ENCODE measurements at regions not wholly inside any gene's neighbourhood (a gene's known extent, or its start where the extent isn't known, plus 50 kb on each side); places are given as distances from the start of the nearest gene placed in this dataset.
"Not testable (repeated sequence)": the region's sequence is repeated elsewhere in the genome, so short reads cannot be mapped to it uniquely, and the experiment has no call there.

DNA sequence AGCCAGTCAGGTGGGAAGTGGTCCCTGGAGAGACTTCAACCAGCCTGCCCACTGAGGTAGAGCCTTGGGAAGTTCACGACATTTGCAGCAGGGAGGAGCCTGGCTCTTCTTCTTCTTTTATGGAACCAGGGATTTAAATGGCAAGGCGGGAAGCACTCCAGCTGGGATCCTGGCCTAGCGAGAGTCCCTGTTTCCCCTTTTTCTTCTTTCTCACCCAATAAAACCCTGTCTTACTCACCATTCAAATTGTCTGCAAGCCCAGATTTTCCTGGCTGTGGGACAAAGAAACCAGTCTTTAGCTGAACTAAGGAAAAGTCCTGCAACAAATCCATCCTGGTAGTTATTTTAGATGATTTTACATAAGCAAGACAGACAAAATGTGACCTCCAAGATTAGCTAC, 503.7 kb downstream of the CDH10 start:
- Mint-ChIP-seq H3K9me3 (peaks cover 14 to 51% (median 20%) of the 10 kb centered on the region in 6 donors), H3K4me1 (no peaks in the 10 kb centered on the region), H3K4me3 (no peak overlapping the region), H3K36me3 (no peaks in the 10 kb centered on the region), H3K27ac (no peak overlapping the region), H3K27me3 (ENCODE audit: low read depth in 3 of 3) (peaks cover 0 to 3% (median 0%) of the 10 kb centered on the region in 3 donors)
- DNase-seq = no peak

DNA sequence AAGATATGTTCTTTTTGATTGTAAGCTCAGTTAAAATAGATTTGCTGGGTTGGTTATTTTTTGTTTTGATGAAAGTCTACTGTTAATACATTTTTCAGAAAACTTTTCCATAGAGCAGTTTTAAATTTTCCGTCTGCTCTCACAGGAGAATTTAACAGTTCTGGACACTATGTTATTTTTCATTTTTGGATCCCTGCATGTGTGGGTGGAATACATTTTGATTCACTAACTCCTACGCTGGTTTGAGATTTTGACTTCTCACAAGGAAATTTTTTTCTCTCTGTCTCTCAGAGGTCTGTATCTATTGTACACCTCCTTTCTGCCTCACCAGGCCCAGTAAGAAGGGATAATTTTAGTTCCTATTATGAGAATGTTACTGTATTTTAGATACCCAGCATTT, 502.4 kb downstream of the CDH10 start:
- Mint-ChIP-seq H3K27ac (no peak overlapping the region), H3K36me3 (no peaks in the 10 kb centered on the region), H3K4me3 (no peak overlapping the region), H3K9me3 (peaks cover 10 to 57% (median 17%) of the 10 kb centered on the region in 6 donors), H3K4me1 (no peaks in the 10 kb centered on the region), H3K27me3 (ENCODE audit: low read depth in 3 of 3) (peaks cover 0 to 1% (median 0%) of the 10 kb centered on the region in 3 donors)
- DNase-seq = no peak

- DNase-seq = no peak
- peaks cover 4 to 46% (median 13%) of the 10 kb centered on the region in 6 donors for H3K9me3 Mint-ChIP-seq
- H3K4me3 Mint-ChIP-seq = no peak overlapping the region
- no peaks in the 10 kb centered on the region for H3K4me1 Mint-ChIP-seq
- H3K36me3 Mint-ChIP-seq = no peaks in the 10 kb centered on the region
- peaks cover 0 to 1% (median 0%) of the 10 kb centered on the region in 3 donors for H3K27me3 Mint-ChIP-seq (ENCODE audit: low read depth in 3 of 3)
- H3K27ac Mint-ChIP-seq = no peak overlapping the region
Measured at GRCh38 chr5:24145806-24146205, 499.0 kb downstream of the CDH10 start.

DNA sequence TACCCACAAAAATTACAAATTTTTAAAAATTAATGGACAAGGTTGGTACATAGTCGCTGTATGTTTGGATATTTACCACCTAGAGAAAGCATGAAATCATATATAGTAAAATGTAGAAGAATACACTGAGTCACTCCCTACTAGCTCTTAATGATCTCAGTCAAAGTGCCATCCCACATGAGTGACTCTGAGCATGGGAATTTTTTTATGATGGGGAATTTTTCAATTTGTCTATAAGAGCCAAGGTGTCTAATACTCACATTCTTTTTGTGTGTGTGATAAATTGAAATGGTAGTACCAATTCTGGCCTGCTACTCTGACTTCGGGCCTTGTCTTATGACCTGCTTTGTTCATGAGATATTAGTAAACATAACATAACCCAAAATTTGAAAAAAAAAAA, 483.2 kb downstream of the CDH10 start:
- no peaks in the 10 kb centered on the region for H3K4me1 Mint-ChIP-seq
- peaks cover 10 to 58% (median 36%) of the 10 kb centered on the region in 6 donors for H3K9me3 Mint-ChIP-seq
- H3K4me3 Mint-ChIP-seq = no peak overlapping the region
- H3K27ac Mint-ChIP-seq = no peak overlapping the region
- no peak for DNase-seq
- H3K36me3 Mint-ChIP-seq = no peaks in the 10 kb centered on the region
- H3K27me3 Mint-ChIP-seq (ENCODE audit: low read depth in 3 of 3) = peaks cover 0 to 1% (median 0%) of the 10 kb centered on the region in 3 donors

- H3K27ac Mint-ChIP-seq = no peak overlapping the region
- no peak overlapping the region for H3K4me3 Mint-ChIP-seq
- H3K27me3 Mint-ChIP-seq (ENCODE audit: low read depth in 3 of 3) = peaks cover 0 to 1% (median 0%) of the 10 kb centered on the region in 3 donors
- H3K9me3 Mint-ChIP-seq = peaks cover 14 to 58% (median 37%) of the 10 kb centered on the region in 6 donors
- H3K36me3 Mint-ChIP-seq = no peaks in the 10 kb centered on the region
- H3K4me1 Mint-ChIP-seq = no peaks in the 10 kb centered on the region
- DNase-seq = no peak
Measured at GRCh38 chr5:24162343-24162742, 482.4 kb downstream of the CDH10 start.

GRCh38 chr5:24163091-24163490, 481.7 kb downstream of the CDH10 start:
- peaks cover 14 to 58% (median 39%) of the 10 kb centered on the region in 6 donors for H3K9me3 Mint-ChIP-seq
- no peaks in the 10 kb centered on the region for H3K4me1 Mint-ChIP-seq
- DNase-seq = no peak
- H3K27me3 Mint-ChIP-seq (ENCODE audit: low read depth in 3 of 3) = peaks cover 0 to 1% (median 0%) of the 10 kb centered on the region in 3 donors
- no peak overlapping the region for H3K4me3 Mint-ChIP-seq
- H3K27ac Mint-ChIP-seq = no peak overlapping the region
- H3K36me3 Mint-ChIP-seq = no peaks in the 10 kb centered on the region

DNA sequence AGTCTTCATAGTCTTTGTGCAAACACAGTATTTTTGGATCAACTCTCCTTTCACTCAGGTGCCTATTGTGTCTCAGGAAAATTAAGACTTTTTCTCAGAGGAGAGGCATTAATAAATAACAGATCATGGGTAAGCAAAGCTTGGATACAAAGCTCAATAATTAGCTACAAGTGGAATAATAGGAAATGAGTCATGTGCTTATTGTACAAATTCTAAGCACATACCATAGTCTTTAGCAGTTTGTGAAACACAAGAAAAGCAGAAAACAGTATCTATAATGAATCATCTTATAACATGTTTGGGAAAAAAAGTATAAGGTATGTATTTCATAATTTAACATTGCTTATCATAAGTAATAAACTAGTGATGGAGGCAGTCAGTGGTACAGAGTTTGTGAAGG, 477.0 kb downstream of the CDH10 start:
- Mint-ChIP-seq H3K4me1 (no peaks in the 10 kb centered on the region), H3K36me3 (no peaks in the 10 kb centered on the region), H3K9me3 (peaks cover 17 to 61% (median 35%) of the 10 kb centered on the region in 6 donors), H3K4me3 (no peak overlapping the region), H3K27ac (no peak overlapping the region), H3K27me3 (ENCODE audit: low read depth in 3 of 3) (no peaks in the 10 kb centered on the region)
- DNase-seq = no peak

- Mint-ChIP-seq H3K36me3 (no peaks in the 10 kb centered on the region), H3K4me3 (no peak overlapping the region), H3K9me3 (peaks cover 12 to 56% (median 35%) of the 10 kb centered on the region in 6 donors), H3K27me3 (ENCODE audit: low read depth in 3 of 3) (no peaks in the 10 kb centered on the region), H3K27ac (no peak overlapping the region), H3K4me1 (no peaks in the 10 kb centered on the region)
- DNase-seq = no peak
Measured at GRCh38 chr5:24170026-24170425, 474.8 kb downstream of the CDH10 start.

DNA sequence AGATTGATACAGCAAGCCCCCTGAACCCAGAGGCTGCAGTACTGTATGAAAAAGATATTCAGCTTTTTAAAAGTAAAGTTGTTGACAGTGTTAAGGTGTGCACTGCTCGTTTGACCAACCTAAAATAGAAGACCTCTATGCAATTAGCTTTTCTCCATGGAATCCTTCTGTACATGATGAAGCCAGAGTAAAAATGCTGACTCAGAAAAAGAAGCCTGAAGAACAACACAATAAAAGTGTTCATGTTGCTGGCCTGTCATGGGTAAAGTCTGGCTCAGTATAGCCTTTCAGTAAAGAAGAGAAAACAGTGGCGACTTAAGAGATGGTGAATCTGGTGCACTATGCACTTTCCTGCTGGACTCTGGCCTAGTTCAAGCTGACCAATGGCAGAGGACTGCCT, 473.8 kb downstream of the CDH10 start:
- peaks cover 12 to 49% (median 33%) of the 10 kb centered on the region in 6 donors for H3K9me3 Mint-ChIP-seq
- H3K27ac Mint-ChIP-seq; H3K36me3 Mint-ChIP-seq; DNase-seq; H3K27me3 Mint-ChIP-seq (ENCODE audit: low read depth in 3 of 3); H3K4me3 Mint-ChIP-seq; H3K4me1 Mint-ChIP-seq: not testable (repeated sequence)

- Mint-ChIP-seq H3K4me1 (no peaks in the 10 kb centered on the region), H3K27me3 (ENCODE audit: low read depth in 3 of 3) (no peaks in the 10 kb centered on the region), H3K9me3 (peaks cover 3 to 51% (median 23%) of the 10 kb centered on the region in 6 donors), H3K36me3 (no peaks in the 10 kb centered on the region), H3K4me3 (no peak overlapping the region), H3K27ac (no peak overlapping the region)
- DNase-seq = no peak
Measured at GRCh38 chr5:24177821-24178220, 467.0 kb downstream of the CDH10 start.

DNA sequence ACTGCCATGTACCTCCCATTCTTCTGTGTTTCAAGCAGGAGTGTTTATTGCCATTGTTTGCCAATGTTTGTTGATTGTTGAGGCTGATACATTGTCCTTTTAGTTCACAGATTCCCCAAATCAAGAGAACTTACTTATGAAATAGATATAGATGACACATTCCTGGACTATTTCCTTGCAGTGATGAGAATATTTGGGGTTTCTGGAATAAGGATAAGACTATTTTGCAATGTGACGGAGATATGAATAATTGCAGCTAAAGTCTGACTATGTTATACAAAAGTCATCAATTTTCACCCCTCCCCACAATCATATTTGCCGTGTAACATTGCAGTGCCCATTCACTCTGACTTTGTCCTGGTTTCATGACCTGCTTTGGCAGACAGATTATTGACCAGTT, 460.8 kb downstream of the CDH10 start:
- Mint-ChIP-seq H3K36me3 (no peaks in the 10 kb centered on the region), H3K27ac (no peak overlapping the region), H3K27me3 (ENCODE audit: low read depth in 3 of 3) (no peaks in the 10 kb centered on the region), H3K4me3 (no peak overlapping the region), H3K4me1 (no peaks in the 10 kb centered on the region), H3K9me3 (peaks cover 2 to 54% (median 21%) of the 10 kb centered on the region in 6 donors)
- no peak for DNase-seq

DNA sequence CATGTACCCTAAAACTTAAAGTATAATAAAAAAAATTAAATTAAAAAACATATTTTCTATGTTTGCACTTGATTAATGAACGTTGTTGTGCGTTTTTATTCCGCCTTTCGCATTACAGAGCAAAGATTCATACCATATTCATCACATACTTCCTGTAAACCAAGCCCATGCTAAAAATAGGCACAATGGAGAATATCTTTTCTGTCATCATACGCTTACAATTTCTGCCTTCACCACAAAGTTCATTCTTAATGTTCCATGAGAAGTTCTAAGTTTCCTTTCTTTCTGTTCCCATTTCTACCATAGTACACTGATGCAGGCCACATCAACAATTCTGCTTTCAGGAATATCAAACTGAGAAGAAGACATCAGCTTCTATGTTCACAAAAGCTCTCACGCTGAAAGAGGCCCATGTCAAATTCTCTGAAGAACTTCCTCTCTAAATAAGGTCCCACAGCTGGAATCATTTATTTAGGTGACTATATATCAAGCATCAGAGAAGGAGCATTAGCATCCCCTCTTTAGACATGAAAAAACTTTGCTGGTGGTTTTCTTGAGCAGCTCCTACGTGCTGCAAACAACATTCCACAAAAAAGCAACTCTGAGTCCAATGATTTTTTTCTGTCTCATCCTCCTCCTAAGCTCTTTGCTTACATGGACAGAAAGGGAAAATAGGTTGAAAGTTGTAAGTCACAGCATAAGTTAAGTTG, 456.4 kb downstream of the CDH10 start:
- peaks cover 0 to 3% (median 0%) of the 10 kb centered on the region in 3 donors for H3K27me3 Mint-ChIP-seq (ENCODE audit: low read depth in 3 of 3)
- no peak for DNase-seq
- peaks cover 2 to 48% (median 24%) of the 10 kb centered on the region in 6 donors for H3K9me3 Mint-ChIP-seq
- no peaks in the 10 kb centered on the region for H3K4me1 Mint-ChIP-seq
- H3K27ac Mint-ChIP-seq = no peak overlapping the region
- no peak overlapping the region for H3K4me3 Mint-ChIP-seq
- H3K36me3 Mint-ChIP-seq = no peaks in the 10 kb centered on the region

- H3K27ac Mint-ChIP-seq = no peak overlapping the region
- no peak for DNase-seq
- no peaks in the 10 kb centered on the region for H3K4me1 Mint-ChIP-seq
- peaks cover 0 to 2% (median 0%) of the 10 kb centered on the region in 3 donors for H3K27me3 Mint-ChIP-seq (ENCODE audit: low read depth in 3 of 3)
- H3K9me3 Mint-ChIP-seq = peaks cover 5 to 52% (median 28%) of the 10 kb centered on the region in 6 donors
- no peak overlapping the region for H3K4me3 Mint-ChIP-seq
- H3K36me3 Mint-ChIP-seq = no peaks in the 10 kb centered on the region
Measured at GRCh38 chr5:24196789-24197188, 448.0 kb downstream of the CDH10 start.

GRCh38 chr5:24208686-24209106, 436.1 kb downstream of the CDH10 start:
- Mint-ChIP-seq H3K36me3 (no peaks in the 10 kb centered on the region), H3K9me3 (peaks cover 16 to 54% (median 27%) of the 10 kb centered on the region in 6 donors), H3K27me3 (ENCODE audit: low read depth in 3 of 3) (no peaks in the 10 kb centered on the region), H3K4me1 (no peaks in the 10 kb centered on the region), H3K4me3 (no peak overlapping the region), H3K27ac (no peak overlapping the region)
- no peak for DNase-seq

DNA sequence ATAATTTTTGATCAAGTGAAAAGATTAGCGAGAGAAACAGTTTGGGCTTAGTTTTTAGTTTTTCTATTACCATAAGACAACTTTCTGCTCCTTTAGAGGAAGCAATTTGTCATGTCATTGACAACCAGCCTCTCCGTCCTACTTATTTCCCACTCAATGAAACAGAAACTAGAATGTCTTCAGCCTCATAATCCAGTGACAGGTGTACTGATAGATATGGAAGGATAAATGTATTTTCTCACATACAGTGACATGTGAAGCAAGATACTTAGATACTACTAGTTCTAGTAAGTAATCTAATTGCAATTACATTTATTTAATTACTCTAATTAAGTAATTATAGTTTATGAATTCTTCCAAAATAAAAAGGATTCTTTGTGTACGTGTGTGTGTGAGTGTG, 429.7 kb downstream of the CDH10 start:
- H3K9me3 Mint-ChIP-seq = peaks cover 10 to 53% (median 29%) of the 10 kb centered on the region in 6 donors
- H3K36me3 Mint-ChIP-seq = no peaks in the 10 kb centered on the region
- no peak overlapping the region for H3K27ac Mint-ChIP-seq
- no peaks in the 10 kb centered on the region for H3K4me1 Mint-ChIP-seq
- H3K4me3 Mint-ChIP-seq = no peak overlapping the region
- DNase-seq = no peak
- H3K27me3 Mint-ChIP-seq (ENCODE audit: low read depth in 3 of 3) = peaks cover 0 to 2% (median 0%) of the 10 kb centered on the region in 3 donors

Data from immature natural killer cell (primary cell).